Pancreas (tissue), 10 donors: ENCODE measurements at regions not wholly inside any gene's neighbourhood (a gene's known extent, or its start where the extent isn't known, plus 50 kb on each side); places are given as distances from the start of the nearest gene placed in this dataset.
"Not testable (repeated sequence)": the region's sequence is repeated elsewhere in the genome, so short reads cannot be mapped to it uniquely, and the experiment has no call there.

Experiments
- ATAC-seq, 4 donors: fragments of 200-7000 bp; cut with Tn5 transposase; one replicate each; pipeline versions ENCODE4 v1.8.0 to v1.9.1; 2020; ENCODE audit warnings: mild to moderate bottlenecking in 4 of 4, moderate library complexity in 4 of 4
- DNase-seq, 6 donors: peaks; one replicate each; pipeline ENCODE4 v3.0.0-alpha.2; 2020
- FAIRE-seq: peaks from 2 replicates; lab custom pipeline; 2012; peaks lifted over from hg19 to GRCh38; lab: Jason Lieb, UNC
- H3K27ac ChIP-seq, 4 donors: fragments of 200-600 bp; sonication (generic); 1 replicate in 3 of 4; 2 replicates in 1 of 4; pipeline versions ENCODE4 v1.5.0 to v1.8.0; 2020
- H3K27me3 ChIP-seq, 4 donors: fragments of 200-600 bp; one replicate each; pipeline ENCODE4 v1.8.0; 2021
- H3K36me3 ChIP-seq, 3 donors: fragments of 200-600 bp; sonication (generic) in 1 of 3; one replicate each; pipeline versions ENCODE4 v1.5.0 to v1.8.0; 2020 to 2021
- H3K4me1 ChIP-seq, 3 donors: fragments of 200-600 bp; one replicate each; pipeline ENCODE4 v1.8.0; 2021
- H3K4me3 ChIP-seq, 4 donors: fragments of 200-600 bp; sonication (generic) in 2 of 4; one replicate each; pipeline versions ENCODE4 v1.5.0 to v1.8.0; 2020 to 2021
- H3K9me3 ChIP-seq, 4 donors: fragments of 200-600 bp; one replicate each; pipeline ENCODE4 v1.8.0; 2021
- WGBS, 2 donors: extraction: QIAGEN DNeasy Blood & Tissue Kit; methylation state at CpG; one replicate each; pipeline ENCODE4 v1.1.7; 2013; 5-methylcytosine and 5-hydroxymethylcytosine counted together
- intact Hi-C, 3 donors: fragments of 100-400 bp; cut with DNase I; formaldehyde crosslinking; loops; one replicate each; pipeline versions ENCODE4 v1.11.1 to v1.14.2; 2022
- TF ChIP-seq, protein P1 (sequence below), 4 donors: fragments of 200-600 bp; sonication (generic) in 3 of 4; IDR thresholded peaks; one replicate each; pipeline versions ENCODE4 v1.5.0 to v1.8.0; 2021; ENCODE audit warnings: antibody characterized with exemption in 4 of 4
- donor health status: healthy with polysubstance abuse.
- donor health status: DM: no; HTN: no; CAD: no; lungs with moderate emphysema.
- donor health status: DM: no; HTN: no; CAD: no.
- donor health status: control.
- donor health status: control.
- donor health status: Bipolar disorder and iron deficiency.
- donor health status: DM: yes; HTN: yes; CAD: no.
- donor health status: DM: no; HTN: no; CAD: no.
- donor health status: DM: no; HTN: no; CAD: no.
- donor health status: DM: yes; HTN: yes; CAD: no.

DNA sequence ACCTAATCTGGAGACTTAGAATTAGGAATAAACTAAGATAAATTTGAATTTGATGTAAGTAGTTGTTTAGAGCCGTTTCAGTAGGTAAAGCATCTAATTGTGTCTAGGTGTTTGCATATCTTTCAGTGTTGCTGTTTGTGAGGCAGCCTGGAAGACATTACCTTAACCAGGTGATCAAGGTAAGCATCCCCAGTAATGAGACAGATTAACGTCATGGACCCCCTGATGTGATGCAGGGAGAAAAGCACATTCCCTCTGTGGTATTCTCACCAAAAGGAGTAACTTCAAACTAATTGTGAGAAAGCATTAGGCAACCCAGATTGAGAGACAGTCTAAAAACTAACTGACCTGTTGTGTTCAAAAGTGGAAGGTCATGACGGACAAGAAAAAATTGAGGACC is 251.6 kb downstream of the NUAK1 start:
- Histone ChIP-seq H3K4me1 (no peaks in the 10 kb centered on the region), H3K27me3 (no peaks in the 10 kb centered on the region), H3K36me3 (no peaks in the 10 kb centered on the region), H3K27ac (no peak overlapping the region), H3K9me3 (no peaks in the 10 kb centered on the region), H3K4me3 (no peak overlapping the region)
- DNase-seq (no peak), ATAC-seq (no peak), FAIRE-seq (no peak)
- TF ChIP-seq, protein P1, sequence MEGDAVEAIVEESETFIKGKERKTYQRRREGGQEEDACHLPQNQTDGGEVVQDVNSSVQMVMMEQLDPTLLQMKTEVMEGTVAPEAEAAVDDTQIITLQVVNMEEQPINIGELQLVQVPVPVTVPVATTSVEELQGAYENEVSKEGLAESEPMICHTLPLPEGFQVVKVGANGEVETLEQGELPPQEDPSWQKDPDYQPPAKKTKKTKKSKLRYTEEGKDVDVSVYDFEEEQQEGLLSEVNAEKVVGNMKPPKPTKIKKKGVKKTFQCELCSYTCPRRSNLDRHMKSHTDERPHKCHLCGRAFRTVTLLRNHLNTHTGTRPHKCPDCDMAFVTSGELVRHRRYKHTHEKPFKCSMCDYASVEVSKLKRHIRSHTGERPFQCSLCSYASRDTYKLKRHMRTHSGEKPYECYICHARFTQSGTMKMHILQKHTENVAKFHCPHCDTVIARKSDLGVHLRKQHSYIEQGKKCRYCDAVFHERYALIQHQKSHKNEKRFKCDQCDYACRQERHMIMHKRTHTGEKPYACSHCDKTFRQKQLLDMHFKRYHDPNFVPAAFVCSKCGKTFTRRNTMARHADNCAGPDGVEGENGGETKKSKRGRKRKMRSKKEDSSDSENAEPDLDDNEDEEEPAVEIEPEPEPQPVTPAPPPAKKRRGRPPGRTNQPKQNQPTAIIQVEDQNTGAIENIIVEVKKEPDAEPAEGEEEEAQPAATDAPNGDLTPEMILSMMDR (IDR thresholded peaks at IDR 0.05) = no peak
- intact Hi-C loops = no loop called here
- 53% methylated on average over 3 of the region's 3 CpGs for WGBS, 2 donors

- FAIRE-seq (no peak), DNase-seq (no peak), ATAC-seq (no peak)
- WGBS, 2 donors = 43 to 45% methylated on average over 4 of the region's 4 CpGs
- Histone ChIP-seq H3K27ac (no peak overlapping the region), H3K9me3 (no peaks in the 10 kb centered on the region), H3K4me1 (no peaks in the 10 kb centered on the region), H3K4me3 (no peak overlapping the region), H3K36me3 (no peaks in the 10 kb centered on the region), H3K27me3 (no peaks in the 10 kb centered on the region)
- TF ChIP-seq, protein P1 (IDR thresholded peaks at IDR 0.05) = no peak
- intact Hi-C loops = no loop called here
Observed at GRCh38 chr12:105888696-105889095, 250.1 kb downstream of the NUAK1 start.

DNA sequence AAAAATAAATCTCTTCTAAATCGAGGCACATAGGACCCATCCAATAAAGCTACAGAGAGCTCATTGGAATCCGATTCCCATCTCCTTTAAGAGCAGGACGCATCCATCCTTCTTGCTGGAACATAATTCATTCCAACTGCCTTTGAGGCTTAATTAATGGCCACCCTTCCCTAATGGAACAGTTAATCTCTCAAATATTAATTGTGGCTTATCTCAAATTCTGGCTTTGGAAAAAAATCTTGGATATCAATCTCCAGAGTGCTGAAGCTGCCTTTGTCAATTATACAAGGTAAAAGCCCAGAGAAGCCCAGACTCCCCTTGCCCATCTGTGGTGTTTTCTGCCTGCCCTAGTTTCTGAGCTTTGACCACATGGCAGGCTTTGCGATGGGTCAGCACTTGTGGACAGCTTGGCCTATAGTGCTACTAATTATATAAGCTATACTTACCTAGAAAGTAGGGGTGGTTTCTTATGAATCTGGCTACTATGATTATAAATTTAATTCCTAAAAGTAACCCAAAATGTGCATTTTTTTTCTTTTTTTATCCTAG is 246.3 kb downstream of the NUAK1 start:
- Histone ChIP-seq H3K9me3 (no peaks in the 10 kb centered on the region), H3K4me1 (no peaks in the 10 kb centered on the region), H3K36me3 (no peaks in the 10 kb centered on the region), H3K27me3 (no peaks in the 10 kb centered on the region), H3K27ac (no peak overlapping the region), H3K4me3 (no peak overlapping the region)
- DNase-seq = no peak
- intact Hi-C loops = no loop called here
- TF ChIP-seq, protein P1 (IDR thresholded peaks at IDR 0.05) = no peak
- WGBS, 2 donors = 61 to 67% methylated on average over 4 of the region's 4 CpGs
- ATAC-seq = no peak
- no peak for FAIRE-seq

DNA sequence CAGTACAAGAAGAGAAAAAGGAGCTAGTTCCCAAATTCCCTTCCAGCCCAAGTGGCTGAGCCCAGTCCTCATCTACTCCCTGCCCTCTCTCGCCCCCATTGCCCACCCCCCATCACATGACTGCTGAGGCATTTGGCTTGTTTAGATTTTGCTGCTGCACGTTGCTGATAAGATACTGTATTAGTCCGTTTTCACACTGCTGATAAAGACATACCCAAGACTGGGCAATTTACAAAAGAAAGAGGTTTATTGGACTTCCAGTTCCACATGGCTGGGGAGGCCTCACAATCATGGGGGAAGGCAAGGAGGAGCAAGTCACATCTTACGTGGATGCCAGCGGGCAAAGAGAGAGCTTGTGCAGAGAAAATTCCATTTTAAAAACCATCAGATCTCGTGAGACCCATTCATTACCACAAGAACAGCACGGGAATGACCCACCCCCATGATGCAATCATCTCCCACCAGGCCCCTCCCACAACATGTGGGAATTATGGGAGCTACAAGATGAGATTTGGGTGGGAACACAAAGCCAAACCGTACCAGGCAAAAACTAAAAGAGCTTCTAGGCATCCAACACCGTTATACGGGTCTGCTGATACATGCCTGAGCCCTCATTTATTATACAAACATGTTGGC is 243.4 kb downstream of the NUAK1 start:
- not testable (repeated sequence) for ATAC-seq, FAIRE-seq

DNA sequence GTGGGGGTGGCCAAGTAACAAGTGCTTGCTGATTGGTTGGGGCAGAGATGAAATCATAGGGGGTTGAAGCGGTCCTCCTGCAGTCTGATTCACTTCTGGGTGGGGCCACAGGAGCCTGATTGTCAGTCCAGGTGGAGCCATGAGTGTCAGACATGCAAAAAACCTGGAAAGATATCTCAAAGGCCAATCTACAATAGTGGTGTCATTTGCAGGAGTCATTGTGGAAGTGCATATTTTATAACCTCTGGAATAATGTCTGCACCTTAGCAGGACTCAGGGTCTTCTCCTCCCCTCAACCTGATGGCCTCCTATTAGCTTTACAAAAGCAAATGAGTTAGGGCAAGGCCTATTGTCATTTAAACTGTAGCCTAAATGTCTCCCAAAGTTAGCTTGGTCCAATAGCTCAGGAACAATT is 241.4 kb downstream of the NUAK1 start:
- Histone ChIP-seq H3K9me3 (no peaks in the 10 kb centered on the region), H3K27ac (no peak overlapping the region), H3K27me3 (no peaks in the 10 kb centered on the region), H3K36me3 (no peaks in the 10 kb centered on the region), H3K4me3 (no peak overlapping the region), H3K4me1 (no peaks in the 10 kb centered on the region)
- no peak for ATAC-seq
- no peak for DNase-seq
- 56 to 57% methylated on average over 1 of the region's 1 CpG for WGBS, 2 donors
- no peak for FAIRE-seq
- intact Hi-C loops = no loop called here
- TF ChIP-seq, protein P1 (IDR thresholded peaks at IDR 0.05) = no peak

More for the DNA sequence above, 243.4 kb downstream of the NUAK1 start:
- intact Hi-C loops, H3K27me3 ChIP-seq, H3K9me3 ChIP-seq, DNase-seq, H3K36me3 ChIP-seq, H3K4me1 ChIP-seq, H3K4me3 ChIP-seq, H3K27ac ChIP-seq: not testable (repeated sequence)
- 51 to 54% methylated on average over 10 of the region's 10 CpGs for WGBS, 2 donors

- WGBS, 2 donors = 58 to 71% methylated on average over 6 of the region's 6 CpGs
- intact Hi-C loops = not testable (repeated sequence)
Observed at GRCh38 chr12:105898271-105898670, 240.5 kb downstream of the NUAK1 start.

More at GRCh38 chr12:105898271-105898670, 240.5 kb downstream of the NUAK1 start:
- not testable (repeated sequence) for H3K9me3 ChIP-seq, ATAC-seq, H3K27me3 ChIP-seq, H3K4me1 ChIP-seq, H3K36me3 ChIP-seq, H3K4me3 ChIP-seq, FAIRE-seq, H3K27ac ChIP-seq, DNase-seq
